SU-DHL-6 (cell line): ENCODE measurements at regions not wholly inside any gene's neighbourhood (a gene's known extent, or its start where the extent isn't known, plus 50 kb on each side); places are given as distances from the start of the nearest gene placed in this dataset.

Experiments
- H2AFZ ChIP-seq: fragments of 200-600 bp; sonication (generic); 2 replicates; pipeline ENCODE4 v1.6.1; 2014; ENCODE audit warnings: low read depth, mild to moderate bottlenecking, moderate library complexity, mixed read lengths, antibody characterized with exemption, low read length; ENCODE audit not compliant: severe bottlenecking
- H3F3A ChIP-seq: fragments of 200-600 bp; shearing (Covaris generic); 2 replicates; pipeline ENCODE4 v1.6.0; 2016; ENCODE audit warnings: antibody characterized with exemption, mild to moderate bottlenecking; ENCODE audit not compliant: insufficient read depth
- H3K27ac ChIP-seq: fragments of 200-600 bp; sonication (generic); 2 replicates; pipeline ENCODE4 v1.5.1; 2016; ENCODE audit warnings: low read depth, mild to moderate bottlenecking, low read length, moderate library complexity, mixed read lengths
- H3K27me3 ChIP-seq: fragments of 200-600 bp; sonication (generic), shearing (Covaris generic); 2 replicates; pipeline ENCODE4 v1.6.0; 2014; ENCODE audit warnings: mild to moderate bottlenecking, low read length
- H3K36me3 ChIP-seq: fragments of 200-600 bp; sonication (generic); 2 replicates; pipeline ENCODE4 v1.6.1; 2014; ENCODE audit warnings: mild to moderate bottlenecking, low read length, mixed read lengths
- H3K4me2 ChIP-seq: fragments of 300-600, 200-600 bp; shearing (Covaris generic), sonication (generic); 2 replicates; pipeline ENCODE4 v1.6.0; 2014; ENCODE audit warnings: low read length, low read depth, mild to moderate bottlenecking; ENCODE audit not compliant: poor library complexity, severe bottlenecking
- H3K4me3 ChIP-seq: fragments of 200-600 bp; sonication (generic); 2 replicates; pipeline ENCODE4 v1.5.1; 2014; ENCODE audit warnings: antibody characterized with exemption, low read length, mild to moderate bottlenecking, mixed read lengths; ENCODE audit not compliant: insufficient read depth, poor library complexity, severe bottlenecking
- H3K79me2 ChIP-seq: fragments of 200-600 bp; sonication (generic); 2 replicates; pipeline ENCODE4 v1.6.1; 2014; ENCODE audit warnings: mild to moderate bottlenecking, low read length, moderate library complexity; ENCODE audit not compliant: insufficient read depth
- H3K9ac ChIP-seq: fragments of 200-600 bp; sonication (generic); 2 replicates; pipeline ENCODE4 v1.7.0; 2014; ENCODE audit warnings: mild to moderate bottlenecking, low read length
- H3K9me2 ChIP-seq: fragments of 200-600 bp; sonication (generic); replicated peaks from 2 replicates; pipeline ENCODE4 v1.6.1; 2014; ENCODE audit warnings: low read length; ENCODE audit not compliant: insufficient read depth
- H3K9me3 ChIP-seq: fragments of 200-600 bp; sonication (generic); 2 replicates; pipeline ENCODE4 v1.6.1; 2014; ENCODE audit warnings: low read length, mixed read lengths; ENCODE audit not compliant: insufficient read depth
- H4K20me1 ChIP-seq: fragments of 200-600 bp; sonication (generic); 2 replicates; pipeline ENCODE4 v1.6.1; 2014; ENCODE audit warnings: low read depth, mild to moderate bottlenecking, antibody characterized with exemption, low read length, moderate library complexity, mixed read lengths
- EZH2phosphoT487 ChIP-seq: fragments of 200-600 bp; sonication (generic), shearing (Covaris generic); conservative IDR thresholded peaks from 2 replicates; pipeline ENCODE4 v1.6.1; 2018; ENCODE audit warnings: mild to moderate bottlenecking, antibody characterized with exemption, low read length, moderate library complexity, mixed read lengths
- TF ChIP-seq, protein P1 (sequence below): fragments of 200-600 bp; sonication (generic); IDR thresholded peaks from one replicate; pipeline ENCODE4 v1.5.1; 2017; ENCODE audit warnings: antibody characterized with exemption, mild to moderate bottlenecking, low read length, moderate library complexity; ENCODE audit not compliant: insufficient read depth, poor library complexity, severe bottlenecking

DNA sequence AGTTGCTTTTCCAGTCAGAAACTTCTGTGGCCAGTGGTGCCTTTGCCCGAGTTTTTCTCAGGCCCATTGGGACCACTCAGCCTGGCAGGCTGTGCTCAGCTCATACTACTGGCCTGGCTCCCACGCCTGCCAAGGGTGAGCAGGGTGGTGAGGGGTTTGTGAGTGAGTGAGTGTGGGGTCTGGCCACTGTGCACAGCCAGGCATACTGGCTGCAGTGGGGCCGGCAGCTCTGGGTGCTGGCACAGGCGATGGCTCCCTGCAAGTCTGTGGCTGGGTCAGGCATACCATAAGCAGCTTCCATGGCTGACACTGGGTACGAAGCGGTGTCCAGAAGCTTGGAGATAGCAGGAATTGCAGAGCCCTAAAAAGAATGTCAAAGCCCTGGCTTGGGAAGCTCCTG is 161.0 kb downstream of the SLITRK6 start:
- H3F3A ChIP-seq: no peaks in the 10 kb centered on the region
- no peak overlapping the region for H2AFZ ChIP-seq

DNA sequence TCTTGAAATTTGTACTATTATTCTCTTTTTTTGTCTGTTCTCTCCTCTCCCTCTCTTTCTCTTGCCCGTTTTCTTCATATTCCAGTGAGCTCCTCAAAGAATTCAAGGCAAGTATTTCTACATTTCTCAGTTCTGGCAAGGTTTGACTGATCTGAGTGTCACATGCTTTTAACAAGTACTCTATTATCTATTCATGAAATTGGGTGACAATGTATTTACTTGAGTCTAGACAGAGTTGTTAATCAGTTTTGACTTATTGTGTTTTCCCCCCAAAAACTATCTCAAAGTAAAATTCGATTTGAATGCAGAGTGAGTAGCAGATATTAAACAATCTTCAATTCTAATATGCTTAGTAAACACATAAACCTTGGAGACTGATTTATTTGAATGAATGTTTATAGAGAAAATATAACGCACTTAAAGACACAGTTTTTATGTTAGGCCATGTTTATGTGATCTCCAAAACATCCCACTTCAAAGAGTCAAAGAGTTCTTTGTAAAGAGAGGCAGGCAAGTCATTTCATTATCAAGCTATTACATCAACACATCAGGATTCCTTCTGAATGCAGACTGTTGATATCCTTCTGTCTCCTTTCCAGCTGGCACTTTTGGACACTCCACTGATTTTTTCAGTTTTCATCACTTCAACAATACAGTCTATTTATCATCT is 166.6 kb downstream of the SLITRK6 start:
- Histone ChIP-seq H3K4me2 (no peak overlapping the region), H3K9me2 (no peaks in the 10 kb centered on the region), H3F3A (no peaks in the 10 kb centered on the region), H4K20me1 (no peaks in the 10 kb centered on the region), H2AFZ (no peak overlapping the region), H3K27ac (no peak overlapping the region), H3K9ac (no peak overlapping the region), H3K79me2 (no peaks in the 10 kb centered on the region), H3K9me3 (no peaks in the 10 kb centered on the region), H3K4me3 (no peak overlapping the region), H3K36me3 (no peaks in the 10 kb centered on the region), H3K27me3 (no peaks in the 10 kb centered on the region)
- TF ChIP-seq EZH2phosphoT487: no peak
- TF ChIP-seq, protein P1, sequence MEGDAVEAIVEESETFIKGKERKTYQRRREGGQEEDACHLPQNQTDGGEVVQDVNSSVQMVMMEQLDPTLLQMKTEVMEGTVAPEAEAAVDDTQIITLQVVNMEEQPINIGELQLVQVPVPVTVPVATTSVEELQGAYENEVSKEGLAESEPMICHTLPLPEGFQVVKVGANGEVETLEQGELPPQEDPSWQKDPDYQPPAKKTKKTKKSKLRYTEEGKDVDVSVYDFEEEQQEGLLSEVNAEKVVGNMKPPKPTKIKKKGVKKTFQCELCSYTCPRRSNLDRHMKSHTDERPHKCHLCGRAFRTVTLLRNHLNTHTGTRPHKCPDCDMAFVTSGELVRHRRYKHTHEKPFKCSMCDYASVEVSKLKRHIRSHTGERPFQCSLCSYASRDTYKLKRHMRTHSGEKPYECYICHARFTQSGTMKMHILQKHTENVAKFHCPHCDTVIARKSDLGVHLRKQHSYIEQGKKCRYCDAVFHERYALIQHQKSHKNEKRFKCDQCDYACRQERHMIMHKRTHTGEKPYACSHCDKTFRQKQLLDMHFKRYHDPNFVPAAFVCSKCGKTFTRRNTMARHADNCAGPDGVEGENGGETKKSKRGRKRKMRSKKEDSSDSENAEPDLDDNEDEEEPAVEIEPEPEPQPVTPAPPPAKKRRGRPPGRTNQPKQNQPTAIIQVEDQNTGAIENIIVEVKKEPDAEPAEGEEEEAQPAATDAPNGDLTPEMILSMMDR: no peak

More for the DNA sequence above, 161.0 kb downstream of the SLITRK6 start:
- Histone ChIP-seq H3K9ac (no peak overlapping the region), H3K9me3 (no peaks in the 10 kb centered on the region), H3K27me3 (no peaks in the 10 kb centered on the region), H3K79me2 (no peaks in the 10 kb centered on the region), H3K4me2 (no peak overlapping the region), H3K4me3 (no peak overlapping the region), H3K9me2 (no peaks in the 10 kb centered on the region), H4K20me1 (no peaks in the 10 kb centered on the region), H3K27ac (no peak overlapping the region), H3K36me3 (no peaks in the 10 kb centered on the region)
- no peak for TF ChIP-seq EZH2phosphoT487
- TF ChIP-seq, protein P1: no peak

DNA sequence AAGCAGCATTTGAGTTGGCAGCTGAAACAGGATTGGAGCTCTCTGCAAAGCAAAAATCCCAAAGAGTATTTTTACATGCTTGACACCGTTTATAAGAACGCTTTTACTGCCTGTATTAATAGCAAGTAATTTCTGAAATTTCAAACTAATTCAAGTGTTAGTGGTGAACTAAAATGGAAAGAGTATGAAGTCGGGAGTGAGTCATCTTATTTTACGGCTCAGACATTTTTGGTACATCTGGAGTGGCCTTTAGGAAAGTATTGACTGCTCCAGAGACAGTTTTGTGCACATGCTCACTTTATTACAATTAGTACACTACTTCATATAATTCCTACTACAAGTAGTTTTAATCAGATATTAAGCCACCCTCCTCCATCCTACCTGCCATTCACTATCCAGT is 167.4 kb downstream of the SLITRK6 start:
- H3K9ac ChIP-seq: no peak overlapping the region
- no peak overlapping the region for H2AFZ ChIP-seq
- H3K27me3 ChIP-seq: no peaks in the 10 kb centered on the region
- H3F3A ChIP-seq: no peaks in the 10 kb centered on the region
- H4K20me1 ChIP-seq: no peaks in the 10 kb centered on the region
- H3K27ac ChIP-seq: no peak overlapping the region
- TF ChIP-seq, protein P1: no peak
- TF ChIP-seq EZH2phosphoT487: no peak
- H3K4me3 ChIP-seq: no peak overlapping the region
- no peaks in the 10 kb centered on the region for H3K79me2 ChIP-seq
- no peak overlapping the region for H3K4me2 ChIP-seq
- H3K9me2 ChIP-seq: no peaks in the 10 kb centered on the region
- H3K36me3 ChIP-seq: no peaks in the 10 kb centered on the region
- no peaks in the 10 kb centered on the region for H3K9me3 ChIP-seq
